ENCODE measurements at regions not wholly inside any gene's neighbourhood (a gene's known extent, or its start where the extent isn't known, plus 50 kb on each side); places are given as distances from the start of the nearest gene placed in this dataset.
"Not testable (repeated sequence)": the region's sequence is repeated elsewhere in the genome, so short reads cannot be mapped to it uniquely, and the experiment has no call there.

- no peak for DNase-seq (ENCODE audit: low spot score)
These were observed 351.1 kb downstream of the RND3 start for GRCh38 chr2:150136401-150136800.

- no peak for DNase-seq (ENCODE audit: low spot score)
These were observed 352.1 kb downstream of the RND3 start for GRCh38 chr2:150135223-150135883.

- DNase-seq (ENCODE audit: low spot score): no peak
These were observed 353.1 kb downstream of the RND3 start for GRCh38 chr2:150134223-150134857.

GRCh38 chr2:150133623-150134022, 353.8 kb downstream of the RND3 start:
- no peak for DNase-seq (ENCODE audit: low spot score)

- DNase-seq (ENCODE audit: low spot score): no peak
These were observed 357.4 kb downstream of the RND3 start for GRCh38 chr2:150129921-150130575.

GRCh38 chr2:150127995-150128394, 359.5 kb downstream of the RND3 start:
- no peak for DNase-seq (ENCODE audit: low spot score)

GRCh38 chr2:150127346-150127990, 360.0 kb downstream of the RND3 start:
- DNase-seq (ENCODE audit: low spot score): no peak

GRCh38 chr2:150126839-150127238, 360.6 kb downstream of the RND3 start:
- DNase-seq (ENCODE audit: low spot score): no peak

- DNase-seq (ENCODE audit: low spot score): no peak
These were observed 361.2 kb downstream of the RND3 start for GRCh38 chr2:150126143-150126740.

GRCh38 chr2:150125708-150126107, 361.8 kb downstream of the RND3 start:
- DNase-seq (ENCODE audit: low spot score): no peak

GRCh38 chr2:150125188-150125587, 362.3 kb downstream of the RND3 start:
- no peak for DNase-seq (ENCODE audit: low spot score)

- DNase-seq (ENCODE audit: low spot score): no peak
These were observed 362.7 kb downstream of the RND3 start for GRCh38 chr2:150124739-150125138.

- no peak for DNase-seq (ENCODE audit: low spot score)
These were observed 364.4 kb downstream of the RND3 start for GRCh38 chr2:150122871-150123613.

- DNase-seq (ENCODE audit: low spot score): no peak
These were observed 365.3 kb downstream of the RND3 start for GRCh38 chr2:150122156-150122555.

- DNase-seq (ENCODE audit: low spot score): no peak
These were observed 367.0 kb downstream of the RND3 start for GRCh38 chr2:150120326-150120955.

GRCh38 chr2:150119819-150120218, 367.6 kb downstream of the RND3 start:
- no peak for DNase-seq (ENCODE audit: low spot score)

GRCh38 chr2:150114089-150114488, 373.4 kb downstream of the RND3 start:
- not testable (repeated sequence) for DNase-seq (ENCODE audit: low spot score)

- DNase-seq (ENCODE audit: low spot score): no peak
These were observed 376.9 kb downstream of the RND3 start for GRCh38 chr2:150110548-150110947.

- no peak for DNase-seq (ENCODE audit: low spot score)
These were observed 377.6 kb downstream of the RND3 start for GRCh38 chr2:150109912-150110311.

- DNase-seq (ENCODE audit: low spot score): no peak
These were observed 378.4 kb downstream of the RND3 start for GRCh38 chr2:150109028-150109427.

GRCh38 chr2:150107816-150108215, 379.7 kb downstream of the RND3 start:
- no peak for DNase-seq (ENCODE audit: low spot score)
